Astrocyte (in vitro differentiated cells and primary cell): ENCODE measurements at regions not wholly inside any gene's neighbourhood (a gene's known extent, or its start where the extent isn't known, plus 50 kb on each side); places are given as distances from the start of the nearest gene placed in this dataset.

Experiments
- DNase-seq: peaks from one replicate; pipeline ENCODE4 v3.0.0-alpha.2; 2010; ENCODE audit warnings: low read depth
- FAIRE-seq: peaks from 2 replicates; lab custom pipeline; 2011; peaks lifted over from hg19 to GRCh38; lab: Jason Lieb, UNC
- H2AFZ ChIP-seq: 2 replicates; pipeline ENCODE4 v1.6.0; 2012; ENCODE audit warnings: low read depth, low read length, inconsistent platforms
- H3K27ac ChIP-seq: 2 replicates; pipeline ENCODE4 v1.5.1; 2011; ENCODE audit warnings: low read depth, low read length, inconsistent platforms
- H3K27me3 ChIP-seq: 2 replicates; pipeline ENCODE4 v1.6.0; 2011; ENCODE audit warnings: low read length, inconsistent platforms; ENCODE audit not compliant: insufficient read depth
- H3K36me3 ChIP-seq: 2 replicates; pipeline ENCODE4 v1.5.1; 2011; ENCODE audit warnings: low read length, inconsistent platforms; ENCODE audit not compliant: insufficient read depth
- H3K4me1 ChIP-seq: 2 replicates; pipeline ENCODE4 v1.5.1; 2011; ENCODE audit warnings: low read length, inconsistent platforms; ENCODE audit not compliant: insufficient read depth
- H3K4me2 ChIP-seq: 2 replicates; pipeline ENCODE4 v1.6.0; 2012; ENCODE audit warnings: low read length, inconsistent platforms
- H3K4me3 ChIP-seq: 2 replicates; pipeline ENCODE4 v1.5.1; 2011; ENCODE audit warnings: low read depth, mild to moderate bottlenecking, low read length, inconsistent platforms; ENCODE audit not compliant: insufficient read depth
- H3K79me2 ChIP-seq: 2 replicates; pipeline ENCODE4 v1.6.0; 2012; ENCODE audit warnings: mild to moderate bottlenecking, low read length, inconsistent platforms; ENCODE audit not compliant: insufficient read depth
- H3K9ac ChIP-seq: 2 replicates; pipeline ENCODE4 v1.6.0; 2012; ENCODE audit warnings: mild to moderate bottlenecking, low read length, inconsistent platforms
- H3K9me3 ChIP-seq: 2 replicates; pipeline ENCODE4 v1.5.1; 2012; ENCODE audit warnings: low read depth, mild to moderate bottlenecking, low read length, inconsistent platforms; ENCODE audit not compliant: insufficient read depth
- H4K20me1 ChIP-seq: 2 replicates; pipeline ENCODE4 v1.6.0; 2012; ENCODE audit warnings: low read length, inconsistent platforms; ENCODE audit not compliant: insufficient read depth
- H3K27ac Mint-ChIP-seq: one replicate; pipeline ENCODE4 v1.8.0; 2021; ENCODE audit warnings: mild to moderate bottlenecking, mixed read lengths; ENCODE audit not compliant: unreplicated experiment
- H3K27me3 Mint-ChIP-seq: one replicate; pipeline ENCODE4 v1.8.0; 2021; ENCODE audit warnings: low read depth, mixed read lengths; ENCODE audit not compliant: unreplicated experiment
- H3K36me3 Mint-ChIP-seq: one replicate; pipeline ENCODE4 v1.8.0; 2021; ENCODE audit warnings: low read depth, mixed read lengths; ENCODE audit not compliant: unreplicated experiment
- H3K4me1 Mint-ChIP-seq: one replicate; pipeline ENCODE4 v1.8.0; 2021; ENCODE audit warnings: low read depth, mixed read lengths; ENCODE audit not compliant: unreplicated experiment
- H3K4me3 Mint-ChIP-seq: one replicate; pipeline ENCODE4 v1.8.0; 2021; ENCODE audit warnings: mild to moderate bottlenecking, moderate library complexity, mixed read lengths; ENCODE audit not compliant: unreplicated experiment
- H3K9me3 Mint-ChIP-seq: one replicate; pipeline ENCODE4 v1.8.0; 2021; ENCODE audit warnings: mild to moderate bottlenecking, mixed read lengths; ENCODE audit not compliant: unreplicated experiment
- EZH2 ChIP-seq: IDR thresholded peaks from 2 replicates; pipeline ENCODE4 v1.6.1; 2012; ENCODE audit warnings: mild to moderate bottlenecking, low read length, inconsistent platforms; ENCODE audit not compliant: insufficient read depth
- TF ChIP-seq, protein P1 (sequence below): IDR thresholded peaks from 2 replicates; pipeline ENCODE4 v1.5.1; 2011; ENCODE audit warnings: low read depth, mild to moderate bottlenecking, inconsistent platforms, low read length, moderate library complexity; ENCODE audit not compliant: insufficient read depth

DNA sequence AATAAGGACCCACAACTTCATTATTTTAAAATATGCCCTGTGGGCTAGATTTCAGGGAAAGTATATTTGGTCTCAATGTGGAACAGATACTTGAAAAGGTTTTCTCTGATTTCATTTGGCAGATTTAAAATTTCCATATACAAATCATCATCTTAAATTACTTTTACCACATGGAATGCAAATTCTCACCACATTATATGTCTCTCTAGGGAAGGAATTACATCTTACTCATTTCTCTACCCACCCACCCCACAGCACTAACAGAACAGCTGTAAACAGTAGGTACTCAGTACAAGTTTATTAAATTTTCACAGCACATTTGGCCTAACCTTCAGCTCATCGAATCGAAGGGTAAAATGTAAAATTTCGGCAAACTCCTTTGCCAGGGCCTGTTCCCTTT, 104.0 kb downstream of the CYRIA start:
- no peak overlapping the region for H3K4me3 ChIP-seq
- no peak overlapping the region for H3K9ac ChIP-seq
- TF ChIP-seq EZH2, result no peak
- TF ChIP-seq, protein P1, sequence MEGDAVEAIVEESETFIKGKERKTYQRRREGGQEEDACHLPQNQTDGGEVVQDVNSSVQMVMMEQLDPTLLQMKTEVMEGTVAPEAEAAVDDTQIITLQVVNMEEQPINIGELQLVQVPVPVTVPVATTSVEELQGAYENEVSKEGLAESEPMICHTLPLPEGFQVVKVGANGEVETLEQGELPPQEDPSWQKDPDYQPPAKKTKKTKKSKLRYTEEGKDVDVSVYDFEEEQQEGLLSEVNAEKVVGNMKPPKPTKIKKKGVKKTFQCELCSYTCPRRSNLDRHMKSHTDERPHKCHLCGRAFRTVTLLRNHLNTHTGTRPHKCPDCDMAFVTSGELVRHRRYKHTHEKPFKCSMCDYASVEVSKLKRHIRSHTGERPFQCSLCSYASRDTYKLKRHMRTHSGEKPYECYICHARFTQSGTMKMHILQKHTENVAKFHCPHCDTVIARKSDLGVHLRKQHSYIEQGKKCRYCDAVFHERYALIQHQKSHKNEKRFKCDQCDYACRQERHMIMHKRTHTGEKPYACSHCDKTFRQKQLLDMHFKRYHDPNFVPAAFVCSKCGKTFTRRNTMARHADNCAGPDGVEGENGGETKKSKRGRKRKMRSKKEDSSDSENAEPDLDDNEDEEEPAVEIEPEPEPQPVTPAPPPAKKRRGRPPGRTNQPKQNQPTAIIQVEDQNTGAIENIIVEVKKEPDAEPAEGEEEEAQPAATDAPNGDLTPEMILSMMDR, result no peak
- no peak for DNase-seq
- no peaks in the 10 kb centered on the region for H3K4me1 ChIP-seq
- Mint-ChIP-seq H3K27me3 (peaks cover under 1% of the 10 kb centered on the region), H3K4me1 (no peaks in the 10 kb centered on the region), H3K36me3 (peaks cover 6% of the 10 kb centered on the region), H3K9me3 (no peaks in the 10 kb centered on the region), H3K27ac (no peak overlapping the region), H3K4me3 (no peak overlapping the region)
- H3K27me3 ChIP-seq, result no peaks in the 10 kb centered on the region
- H3K27ac ChIP-seq, result no peak overlapping the region
- H2AFZ ChIP-seq, result no peak overlapping the region
- no peaks in the 10 kb centered on the region for H3K36me3 ChIP-seq
- H3K4me2 ChIP-seq, result no peak overlapping the region
- H3K9me3 ChIP-seq, result no peaks in the 10 kb centered on the region
- H3K79me2 ChIP-seq, result no peaks in the 10 kb centered on the region
- H4K20me1 ChIP-seq, result no peaks in the 10 kb centered on the region
- FAIRE-seq, result no peak

DNA sequence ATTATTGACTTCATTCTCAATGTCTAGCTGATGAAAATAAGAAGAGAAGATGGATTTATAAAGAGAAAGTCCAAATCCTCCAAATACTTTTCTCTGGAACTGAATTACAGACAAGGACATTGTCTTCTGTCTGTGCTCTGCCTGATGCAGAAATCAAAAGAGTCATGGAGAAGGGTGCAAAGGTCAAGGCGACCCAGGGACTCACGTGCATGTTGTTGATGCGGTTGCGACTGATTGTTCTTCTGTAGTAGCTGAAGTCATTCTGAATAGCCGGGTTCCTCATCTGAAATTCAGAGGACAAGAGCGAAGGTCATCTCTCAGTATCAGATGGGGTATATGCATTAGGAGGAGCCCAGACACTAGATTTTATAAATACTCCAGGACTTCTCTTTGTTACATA, 104.4 kb downstream of the CYRIA start:
- H3K36me3 ChIP-seq, result no peaks in the 10 kb centered on the region
- H2AFZ ChIP-seq, result no peak overlapping the region
- Mint-ChIP-seq H3K36me3 (peaks cover 10% of the 10 kb centered on the region), H3K9me3 (no peaks in the 10 kb centered on the region), H3K4me3 (no peak overlapping the region), H3K27me3 (peaks cover 5% of the 10 kb centered on the region), H3K27ac (no peak overlapping the region), H3K4me1 (no peaks in the 10 kb centered on the region)
- H3K9ac ChIP-seq, result no peak overlapping the region
- no peak overlapping the region for H3K4me3 ChIP-seq
- no peak overlapping the region for H3K4me2 ChIP-seq
- FAIRE-seq, result no peak
- H3K79me2 ChIP-seq, result no peaks in the 10 kb centered on the region
- no peaks in the 10 kb centered on the region for H4K20me1 ChIP-seq
- DNase-seq, result no peak
- no peaks in the 10 kb centered on the region for H3K4me1 ChIP-seq
- no peaks in the 10 kb centered on the region for H3K27me3 ChIP-seq
- TF ChIP-seq EZH2, result no peak
- TF ChIP-seq, protein P1, result no peak
- no peaks in the 10 kb centered on the region for H3K9me3 ChIP-seq
- H3K27ac ChIP-seq, result no peak overlapping the region

DNA sequence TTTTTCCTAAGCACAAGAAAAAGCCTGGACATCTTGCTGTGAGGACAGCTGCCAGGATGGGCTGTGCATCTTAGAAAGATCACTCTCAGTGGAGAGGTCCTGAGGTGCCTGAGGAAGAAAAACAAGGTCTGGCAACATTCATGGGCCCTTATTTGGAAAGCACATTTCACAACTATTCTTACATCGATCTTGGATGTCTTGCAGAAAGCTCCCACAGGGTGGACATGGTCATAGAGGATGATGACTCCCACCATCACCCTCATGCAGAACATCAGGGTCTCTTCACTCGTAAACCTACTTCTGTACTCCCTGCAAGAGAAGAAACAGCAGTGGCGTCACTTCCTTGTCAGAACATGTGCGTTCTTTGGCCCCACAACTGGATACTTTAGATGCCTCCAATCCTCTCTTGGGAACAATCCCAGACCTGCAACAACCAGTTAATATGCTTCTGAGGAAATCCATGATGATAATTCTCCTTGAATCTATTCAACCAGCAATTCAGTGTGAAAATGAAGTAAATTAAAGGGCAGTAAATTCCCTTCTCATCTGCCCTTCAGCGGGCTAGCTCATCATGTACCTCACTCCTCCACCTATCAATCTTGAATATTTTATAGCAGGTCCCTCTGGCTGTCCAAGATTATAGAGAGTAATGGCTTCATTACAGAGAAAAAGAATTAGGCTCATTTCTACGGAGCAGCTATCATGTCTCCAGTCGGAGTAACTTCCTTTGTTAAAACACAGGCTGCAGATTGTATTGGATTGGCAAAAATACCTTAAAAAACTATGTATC, 106.2 kb downstream of the CYRIA start:
- Mint-ChIP-seq H3K27ac (no peak overlapping the region), H3K27me3 (peaks cover 7% of the 10 kb centered on the region), H3K4me3 (no peak overlapping the region), H3K9me3 (no peaks in the 10 kb centered on the region), H3K36me3 (peaks cover 10% of the 10 kb centered on the region), H3K4me1 (no peaks in the 10 kb centered on the region)
- Histone ChIP-seq H3K36me3 (no peaks in the 10 kb centered on the region), H3K79me2 (no peaks in the 10 kb centered on the region), H3K4me1 (no peaks in the 10 kb centered on the region), H3K27me3 (no peaks in the 10 kb centered on the region), H3K9me3 (no peaks in the 10 kb centered on the region), H2AFZ (no peak overlapping the region), H3K27ac (no peak overlapping the region), H3K4me3 (no peak overlapping the region), H3K9ac (no peak overlapping the region), H3K4me2 (no peak overlapping the region), H4K20me1 (no peaks in the 10 kb centered on the region)
- no peak for TF ChIP-seq EZH2
- TF ChIP-seq, protein P1, result no peak
- FAIRE-seq (no peak), DNase-seq (no peak)
